Trophoblast cell (in vitro differentiated cells and primary cell): ENCODE measurements at regions not wholly inside any gene's neighbourhood (a gene's known extent, or its start where the extent isn't known, plus 50 kb on each side); places are given as distances from the start of the nearest gene placed in this dataset.

ENCODE experiments used
- DNase-seq, 2 donors: peaks; one replicate each; pipeline ENCODE4 v3.0.0-alpha.2; 2016
- H2AFZ ChIP-seq: 2 replicates; pipeline ENCODE4 v1.6.1; 2013; ENCODE audit warnings: low read length, moderate library complexity, mild to moderate bottlenecking; ENCODE audit not compliant: insufficient read depth, poor library complexity
- H2AK5ac ChIP-seq: 2 replicates; pipeline ENCODE4 v1.6.1; 2013; ENCODE audit warnings: mild to moderate bottlenecking, low read length
- H2BK120ac ChIP-seq: 2 replicates; pipeline ENCODE4 v1.6.1; 2013; ENCODE audit warnings: low read length, mild to moderate bottlenecking, moderate library complexity; ENCODE audit not compliant: insufficient read depth, poor library complexity
- H2BK12ac ChIP-seq: 2 replicates; pipeline ENCODE4 v1.6.1; 2013; ENCODE audit warnings: mild to moderate bottlenecking, low read length, moderate library complexity
- H2BK5ac ChIP-seq: 2 replicates; pipeline ENCODE4 v1.6.1; 2013; ENCODE audit warnings: low read length, low read depth, moderate library complexity, mild to moderate bottlenecking; ENCODE audit not compliant: poor library complexity
- H3K14ac ChIP-seq: 2 replicates; pipeline ENCODE4 v1.6.1; 2013; ENCODE audit warnings: mild to moderate bottlenecking, low read length
- H3K18ac ChIP-seq: 2 replicates; pipeline ENCODE4 v1.6.1; 2013; ENCODE audit warnings: mild to moderate bottlenecking, low read length
- H3K23ac ChIP-seq: 2 replicates; pipeline ENCODE4 v1.6.1; 2013; ENCODE audit warnings: low read length
- H3K27ac ChIP-seq: 2 replicates; pipeline ENCODE4 v1.5.1; 2013; ENCODE audit warnings: low read depth, mild to moderate bottlenecking, inconsistent platforms, low read length, moderate library complexity
- H3K27me3 ChIP-seq: 2 replicates; pipeline ENCODE4 v1.6.1; 2013; ENCODE audit warnings: inconsistent platforms, mild to moderate bottlenecking, low read length, moderate library complexity; ENCODE audit not compliant: insufficient read depth
- H3K36me3 ChIP-seq, 2 experiments: 1 replicate in 1 of 2; 2 replicates in 1 of 2; pipeline ENCODE4 v1.6.1; 2013; ENCODE audit warnings: low read length in 2 of 2, mild to moderate bottlenecking in 2 of 2, moderate library complexity in 1 of 2; ENCODE audit not compliant: insufficient read depth in 2 of 2, control insufficient read depth in 1 of 2
- H3K4ac ChIP-seq: 2 replicates; pipeline ENCODE4 v1.6.1; 2013; ENCODE audit warnings: low read depth, mild to moderate bottlenecking, low read length, moderate library complexity
- H3K4me1 ChIP-seq, 2 experiments: 1 replicate in 1 of 2; 2 replicates in 1 of 2; pipeline ENCODE4 v1.6.1; 2013; ENCODE audit warnings: low read length in 2 of 2, mild to moderate bottlenecking in 2 of 2, moderate library complexity in 1 of 2; ENCODE audit not compliant: insufficient read depth in 2 of 2, control insufficient read depth in 1 of 2
- H3K4me2 ChIP-seq: 2 replicates; pipeline ENCODE4 v1.6.1; 2013; ENCODE audit warnings: inconsistent platforms, mild to moderate bottlenecking, low read length, moderate library complexity
- H3K4me3 ChIP-seq: 2 replicates; pipeline ENCODE4 v1.5.1; 2013; ENCODE audit warnings: mild to moderate bottlenecking, low read depth, low read length, inconsistent platforms
- H3K79me1 ChIP-seq: one replicate; pipeline ENCODE4 v1.6.1; 2013; ENCODE audit warnings: low read length
- H3K79me2 ChIP-seq: 2 replicates; pipeline ENCODE4 v1.6.1; 2013; ENCODE audit warnings: low read length, mild to moderate bottlenecking; ENCODE audit not compliant: control insufficient read depth, insufficient read depth, poor library complexity
- H3K9ac ChIP-seq: 2 replicates; pipeline ENCODE4 v1.6.1; 2013; ENCODE audit warnings: mild to moderate bottlenecking, low read length
- H3K9me3 ChIP-seq: 2 replicates; pipeline ENCODE4 v1.6.1; 2013; ENCODE audit warnings: low read depth, mild to moderate bottlenecking, control low read depth, inconsistent platforms, low read length; ENCODE audit not compliant: insufficient read depth
- H4K12ac ChIP-seq: 2 replicates; pipeline ENCODE4 v1.6.1; 2013; ENCODE audit warnings: low read depth, mild to moderate bottlenecking, low read length, moderate library complexity
- H4K8ac ChIP-seq: 2 replicates; pipeline ENCODE4 v1.6.1; 2013; ENCODE audit warnings: low read depth, mild to moderate bottlenecking, low read length, moderate library complexity
- H4K91ac ChIP-seq: one replicate; pipeline ENCODE4 v1.6.1; 2013; ENCODE audit warnings: low read depth, mild to moderate bottlenecking, low read length, moderate library complexity
- WGBS: extraction: QIAGEN DNeasy Blood & Tissue Kit; methylation state at CpG from one replicate; pipeline ENCODE4 v1.1.7; 2013; ENCODE audit warnings: missing lambda C conversion rate; ENCODE audit not compliant: insufficient read length, insufficient coverage; ENCODE audit errors: extremely low coverage; 5-methylcytosine and 5-hydroxymethylcytosine counted together

- H2AFZ ChIP-seq, result no peak overlapping the region
- H2BK12ac ChIP-seq, result no peak overlapping the region
- H4K8ac ChIP-seq, result no peak overlapping the region
- H3K27me3 ChIP-seq, result no peaks in the 10 kb centered on the region
- no peak overlapping the region for H3K4ac ChIP-seq
- no peak overlapping the region for H3K23ac ChIP-seq
- no CpG with 5 or more reads among the region's 6 CpGs for WGBS
- H3K27ac ChIP-seq, result no peak overlapping the region
- no peak overlapping the region for H3K18ac ChIP-seq
- H4K12ac ChIP-seq, result no peak overlapping the region
- no peak overlapping the region for H3K4me3 ChIP-seq
- no peak overlapping the region for H2AK5ac ChIP-seq
- H2BK120ac ChIP-seq, result no peak overlapping the region
- no peak overlapping the region for H4K91ac ChIP-seq
- no peak overlapping the region for H3K9ac ChIP-seq
- no peaks in the 10 kb centered on the region for H3K79me2 ChIP-seq
- peaks cover 2% of the 10 kb centered on the region for H3K9me3 ChIP-seq
- H3K4me1 ChIP-seq, result no peaks in the 10 kb centered on the region
- no peaks in the 10 kb centered on the region for H3K36me3 ChIP-seq
- no peaks in the 10 kb centered on the region for H3K79me1 ChIP-seq
- no peak overlapping the region for H2BK5ac ChIP-seq
- no peak for DNase-seq
- no peak overlapping the region for H3K4me2 ChIP-seq
- H3K14ac ChIP-seq, result no peak overlapping the region
These were observed 260.1 kb upstream of the C16orf82 start for GRCh38 chr16:26806657-26807056.

- no peak overlapping the region for H2BK12ac ChIP-seq
These were observed 257.3 kb upstream of the C16orf82 start for GRCh38 chr16:26809461-26809860.

GRCh38 chr16:26816266-26816665 is 250.5 kb upstream of the C16orf82 start:
- no peak overlapping the region for H4K12ac ChIP-seq
- no peak overlapping the region for H3K4me3 ChIP-seq
- no peak overlapping the region for H3K23ac ChIP-seq
- no peak overlapping the region for H2AFZ ChIP-seq
- H3K79me1 ChIP-seq, result no peaks in the 10 kb centered on the region
- H3K36me3 ChIP-seq, result no peaks in the 10 kb centered on the region
- no peak overlapping the region for H3K9ac ChIP-seq
- no peak overlapping the region for H4K8ac ChIP-seq
- H2BK5ac ChIP-seq, result no peak overlapping the region
- no CpG with 5 or more reads among the region's 7 CpGs for WGBS
- H3K18ac ChIP-seq, result no peak overlapping the region
- H4K91ac ChIP-seq, result no peak overlapping the region
- no peak overlapping the region for H3K27ac ChIP-seq
- no peaks in the 10 kb centered on the region for H3K4me1 ChIP-seq
- no peaks in the 10 kb centered on the region for H3K27me3 ChIP-seq
- H2BK120ac ChIP-seq, result no peak overlapping the region
- H2BK12ac ChIP-seq, result no peak overlapping the region
- DNase-seq, result no peak
- no peaks in the 10 kb centered on the region for H3K79me2 ChIP-seq
- H3K4ac ChIP-seq, result no peak overlapping the region
- H3K14ac ChIP-seq, result no peak overlapping the region
- H3K9me3 ChIP-seq, result peaks cover 5% of the 10 kb centered on the region
- H3K4me2 ChIP-seq, result no peak overlapping the region
- H2AK5ac ChIP-seq, result no peak overlapping the region

More at GRCh38 chr16:26809461-26809860, 257.3 kb upstream of the C16orf82 start:
- WGBS, result 100% methylated on average over 1 of the region's 2 CpGs
- no peaks in the 10 kb centered on the region for H3K27me3 ChIP-seq
- H2AFZ ChIP-seq, result no peak overlapping the region
- H3K9ac ChIP-seq, result no peak overlapping the region
- H3K79me2 ChIP-seq, result no peaks in the 10 kb centered on the region
- H2BK5ac ChIP-seq, result no peak overlapping the region
- DNase-seq, result no peak
- no peak overlapping the region for H3K27ac ChIP-seq
- no peak overlapping the region for H3K4ac ChIP-seq
- no peaks in the 10 kb centered on the region for H3K4me1 ChIP-seq
- H3K14ac ChIP-seq, result no peak overlapping the region
- H4K91ac ChIP-seq, result no peak overlapping the region
- H2BK120ac ChIP-seq, result no peak overlapping the region
- H3K79me1 ChIP-seq, result no peaks in the 10 kb centered on the region
- no peak overlapping the region for H3K18ac ChIP-seq
- H4K8ac ChIP-seq, result no peak overlapping the region
- no peaks in the 10 kb centered on the region for H3K36me3 ChIP-seq
- H2AK5ac ChIP-seq, result no peak overlapping the region
- no peak overlapping the region for H3K23ac ChIP-seq
- H3K4me2 ChIP-seq, result no peak overlapping the region
- no peak overlapping the region for H4K12ac ChIP-seq
- peaks cover 5% of the 10 kb centered on the region for H3K9me3 ChIP-seq
- no peak overlapping the region for H3K4me3 ChIP-seq

- Histone ChIP-seq H3K27ac (no peak overlapping the region), H2BK120ac (no peak overlapping the region), H3K14ac (no peak overlapping the region), H4K12ac (no peak overlapping the region), H4K91ac (no peak overlapping the region), H2BK12ac (no peak overlapping the region), H3K4me3 (no peak overlapping the region), H2AFZ (no peak overlapping the region), H3K36me3 (no peaks in the 10 kb centered on the region), H3K4ac (no peak overlapping the region), H2AK5ac (no peak overlapping the region), H3K4me1 (no peaks in the 10 kb centered on the region), H3K18ac (no peak overlapping the region), H3K79me1 (no peaks in the 10 kb centered on the region), H3K9ac (no peak overlapping the region), H3K4me2 (no peak overlapping the region), H3K9me3 (peaks cover 5% of the 10 kb centered on the region), H3K27me3 (no peaks in the 10 kb centered on the region), H4K8ac (no peak overlapping the region), H3K79me2 (no peaks in the 10 kb centered on the region), H3K23ac (no peak overlapping the region), H2BK5ac (no peak overlapping the region)
- peak in 1 of 2 donors; percentile 6 for DNase-seq
- no CpG with 5 or more reads among the region's 21 CpGs for WGBS
These were observed 249.7 kb upstream of the C16orf82 start for GRCh38 chr16:26816885-26817571.
